Bronchial epithelial cell (primary cell): ENCODE measurements at regions not wholly inside any gene's neighbourhood (a gene's known extent, or its start where the extent isn't known, plus 50 kb on each side); places are given as distances from the start of the nearest gene placed in this dataset.
A peak's percentile ranks its signal among the peaks of the same experiment; 100 is the strongest.

Source experiments
- DNase-seq: peaks from one replicate; pipeline ENCODE4 v3.0.0-alpha.2; 2010; ENCODE audit warnings: low read depth
- FAIRE-seq: peaks from 2 replicates; lab custom pipeline; 2011; peaks lifted over from hg19 to GRCh38; lab: Jason Lieb, UNC
- H3K27me3 ChIP-seq: 2 replicates; pipeline ENCODE4 v1.5.1; 2011; ENCODE audit warnings: low read length; ENCODE audit not compliant: control insufficient read depth, insufficient read depth
- H3K36me3 ChIP-seq: 2 replicates; pipeline ENCODE4 v1.5.1; 2011; ENCODE audit warnings: low read length; ENCODE audit not compliant: control insufficient read depth, insufficient read depth
- H3K4me3 ChIP-seq: 2 replicates; pipeline ENCODE4 v1.5.1; 2011; ENCODE audit warnings: mild to moderate bottlenecking, low read depth, low read length, control low read depth
- CTCF ChIP-seq: IDR thresholded peaks from 2 replicates; pipeline ENCODE4 v1.5.1; 2011; ENCODE audit warnings: mild to moderate bottlenecking, moderate library complexity, low read length, control low read depth, inconsistent platforms; ENCODE audit not compliant: insufficient read depth, severe bottlenecking

GRCh38 chr2:153138651-153139375, 339.7 kb downstream of the RPRM start:
- DNase-seq = no peak

GRCh38 chr2:153136216-153136615, 342.3 kb downstream of the RPRM start:
- FAIRE-seq (no peak), DNase-seq (no peak)
- no peak overlapping the region for H3K4me3 ChIP-seq
- no peak for TF ChIP-seq CTCF
- H3K36me3 ChIP-seq = no peaks in the 10 kb centered on the region
- H3K27me3 ChIP-seq = no peaks in the 10 kb centered on the region

More at GRCh38 chr2:153138651-153139375, 339.7 kb downstream of the RPRM start:
- TF ChIP-seq CTCF = no peak
- no peak overlapping the region for H3K4me3 ChIP-seq
- H3K27me3 ChIP-seq = no peaks in the 10 kb centered on the region
- no peak for FAIRE-seq
- no peaks in the 10 kb centered on the region for H3K36me3 ChIP-seq

GRCh38 chr2:153134725-153135124, 343.8 kb downstream of the RPRM start:
- no peak for FAIRE-seq
- Histone ChIP-seq H3K36me3 (no peaks in the 10 kb centered on the region), H3K4me3 (no peak overlapping the region), H3K27me3 (no peaks in the 10 kb centered on the region)
- no peak for TF ChIP-seq CTCF
- DNase-seq = no peak

GRCh38 chr2:153133716-153134115, 344.8 kb downstream of the RPRM start:
- no peak for DNase-seq
- Histone ChIP-seq H3K36me3 (no peaks in the 10 kb centered on the region), H3K27me3 (no peaks in the 10 kb centered on the region), H3K4me3 (no peak overlapping the region)
- no peak for FAIRE-seq
- no peak for TF ChIP-seq CTCF

GRCh38 chr2:153132418-153132817, 346.1 kb downstream of the RPRM start:
- DNase-seq = peak; percentile 2

More at GRCh38 chr2:153132418-153132817, 346.1 kb downstream of the RPRM start:
- FAIRE-seq = no peak
- TF ChIP-seq CTCF = no peak
- H3K36me3 ChIP-seq = no peaks in the 10 kb centered on the region
- no peaks in the 10 kb centered on the region for H3K27me3 ChIP-seq
- H3K4me3 ChIP-seq = no peak overlapping the region
